PFSK-1 (cell line): ENCODE measurements at regions not wholly inside any gene's neighbourhood (a gene's known extent, or its start where the extent isn't known, plus 50 kb on each side); places are given as distances from the start of the nearest gene placed in this dataset.

Source experiments
- POLR2AphosphoS5 ChIP-seq: IDR thresholded peaks from 2 replicates; pipeline ENCODE4 v1.6.1; 2012; ENCODE audit warnings: low read depth, mild to moderate bottlenecking, control low read depth, low read length, moderate library complexity
- SIN3A ChIP-seq: IDR thresholded peaks from 2 replicates; pipeline ENCODE4 v1.6.1; 2012; ENCODE audit warnings: mild to moderate bottlenecking, low read length, moderate library complexity, borderline replicate concordance; ENCODE audit not compliant: insufficient read depth
- TAF1 ChIP-seq: IDR thresholded peaks from 2 replicates; pipeline ENCODE4 v1.6.1; 2012; ENCODE audit warnings: low read length, control low read depth, borderline replicate concordance; ENCODE audit not compliant: insufficient read depth
- TF ChIP-seq, protein P1 (sequence below), 2 experiments: IDR thresholded peaks; 2 replicates each; pipeline versions ENCODE4 v1.6.1 to v1.8.0; 2011 to 2012; ENCODE audit warnings: low read depth in 2 of 2, low read length in 2 of 2, control low read depth in 1 of 2, inconsistent platforms in 1 of 2, mild to moderate bottlenecking in 1 of 2, moderate library complexity in 1 of 2; ENCODE audit not compliant: insufficient read depth in 1 of 2

DNA sequence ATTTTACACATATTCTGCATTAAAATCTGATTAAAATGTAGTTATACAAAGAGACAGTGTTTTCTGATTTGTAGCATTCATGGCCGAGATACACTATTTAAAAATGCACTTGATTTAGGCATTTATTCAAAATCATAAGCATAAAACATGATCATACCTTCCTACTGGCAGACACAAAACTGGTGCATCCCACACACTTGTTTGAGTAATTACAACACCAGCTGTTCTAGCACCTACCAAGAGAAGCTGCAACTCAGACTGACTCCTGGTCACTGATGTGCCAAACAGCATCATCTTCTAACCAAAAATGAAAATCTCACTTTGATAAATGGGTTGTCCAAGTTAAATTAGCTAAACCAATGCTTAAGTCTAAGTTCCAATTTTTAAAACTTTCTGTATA, 262.7 kb upstream of the NSMCE3 start:
- no peak for TF ChIP-seq POLR2AphosphoS5
- TF ChIP-seq SIN3A, result no peak
- TF ChIP-seq TAF1, result no peak
- TF ChIP-seq, protein P1, sequence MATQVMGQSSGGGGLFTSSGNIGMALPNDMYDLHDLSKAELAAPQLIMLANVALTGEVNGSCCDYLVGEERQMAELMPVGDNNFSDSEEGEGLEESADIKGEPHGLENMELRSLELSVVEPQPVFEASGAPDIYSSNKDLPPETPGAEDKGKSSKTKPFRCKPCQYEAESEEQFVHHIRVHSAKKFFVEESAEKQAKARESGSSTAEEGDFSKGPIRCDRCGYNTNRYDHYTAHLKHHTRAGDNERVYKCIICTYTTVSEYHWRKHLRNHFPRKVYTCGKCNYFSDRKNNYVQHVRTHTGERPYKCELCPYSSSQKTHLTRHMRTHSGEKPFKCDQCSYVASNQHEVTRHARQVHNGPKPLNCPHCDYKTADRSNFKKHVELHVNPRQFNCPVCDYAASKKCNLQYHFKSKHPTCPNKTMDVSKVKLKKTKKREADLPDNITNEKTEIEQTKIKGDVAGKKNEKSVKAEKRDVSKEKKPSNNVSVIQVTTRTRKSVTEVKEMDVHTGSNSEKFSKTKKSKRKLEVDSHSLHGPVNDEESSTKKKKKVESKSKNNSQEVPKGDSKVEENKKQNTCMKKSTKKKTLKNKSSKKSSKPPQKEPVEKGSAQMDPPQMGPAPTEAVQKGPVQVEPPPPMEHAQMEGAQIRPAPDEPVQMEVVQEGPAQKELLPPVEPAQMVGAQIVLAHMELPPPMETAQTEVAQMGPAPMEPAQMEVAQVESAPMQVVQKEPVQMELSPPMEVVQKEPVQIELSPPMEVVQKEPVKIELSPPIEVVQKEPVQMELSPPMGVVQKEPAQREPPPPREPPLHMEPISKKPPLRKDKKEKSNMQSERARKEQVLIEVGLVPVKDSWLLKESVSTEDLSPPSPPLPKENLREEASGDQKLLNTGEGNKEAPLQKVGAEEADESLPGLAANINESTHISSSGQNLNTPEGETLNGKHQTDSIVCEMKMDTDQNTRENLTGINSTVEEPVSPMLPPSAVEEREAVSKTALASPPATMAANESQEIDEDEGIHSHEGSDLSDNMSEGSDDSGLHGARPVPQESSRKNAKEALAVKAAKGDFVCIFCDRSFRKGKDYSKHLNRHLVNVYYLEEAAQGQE (IDR thresholded peaks at IDR 0.05; ENCODE audit: insufficient read depth in 1 of 2, low read depth in 2 of 2, low read length in 2 of 2), result no peak
